ENCODE measurements at regions not wholly inside any gene's neighbourhood (a gene's known extent, or its start where the extent isn't known, plus 50 kb on each side); places are given as distances from the start of the nearest gene placed in this dataset.

DNA sequence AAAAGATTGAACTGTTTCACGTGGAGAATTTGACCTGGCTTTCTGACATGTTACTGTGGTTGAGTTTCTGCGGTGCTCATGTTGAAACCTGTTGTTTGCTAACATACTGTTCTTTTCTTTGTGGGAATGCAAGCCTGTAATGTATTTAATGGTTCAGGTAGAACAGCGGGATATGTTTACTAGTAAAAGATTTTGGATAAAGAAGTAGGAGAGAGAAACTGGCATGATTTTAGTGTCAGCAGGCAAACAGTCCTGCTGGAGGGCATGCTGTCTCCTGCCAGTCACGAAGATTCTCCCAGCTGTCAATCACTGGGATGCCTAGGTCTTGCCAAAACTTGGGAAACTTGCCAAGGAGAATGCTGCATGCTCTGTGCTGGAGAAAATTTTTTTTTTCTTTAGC is 263.5 kb downstream of the TAF11L14 start:
- TF ChIP-seq POLR2A (IDR thresholded peaks at IDR 0.05) (no peak), POLR2AphosphoS5 (IDR thresholded peaks at IDR 0.05; ENCODE audit: insufficient read depth in 1 of 2, low read depth in 1 of 2) (peak in 1 of 2 donors; percentile 37)
- intact Hi-C loops (cut with DNase I): no loop called here
- no peak for DNase-seq (ENCODE audit: extremely low spot score in 2 of 2)
- Histone ChIP-seq H3K27ac (peak overlapping the region; percentile 13), H3K36me3 (no peaks in the 10 kb centered on the region), H3K4me3 (no peak overlapping the region), H3K9me3 (no peaks in the 10 kb centered on the region), H3K27me3 (no peaks in the 10 kb centered on the region), H3K4me1 (peaks cover 15% of the 10 kb centered on the region)

GRCh38 chr5:17898766-17899165 is 264.5 kb downstream of the TAF11L14 start:
- TF ChIP-seq POLR2AphosphoS5 (IDR thresholded peaks at IDR 0.05; ENCODE audit: insufficient read depth in 1 of 2, low read depth in 1 of 2) (no peak), POLR2A (IDR thresholded peaks at IDR 0.05) (no peak)
- TF ChIP-seq, protein P1, sequence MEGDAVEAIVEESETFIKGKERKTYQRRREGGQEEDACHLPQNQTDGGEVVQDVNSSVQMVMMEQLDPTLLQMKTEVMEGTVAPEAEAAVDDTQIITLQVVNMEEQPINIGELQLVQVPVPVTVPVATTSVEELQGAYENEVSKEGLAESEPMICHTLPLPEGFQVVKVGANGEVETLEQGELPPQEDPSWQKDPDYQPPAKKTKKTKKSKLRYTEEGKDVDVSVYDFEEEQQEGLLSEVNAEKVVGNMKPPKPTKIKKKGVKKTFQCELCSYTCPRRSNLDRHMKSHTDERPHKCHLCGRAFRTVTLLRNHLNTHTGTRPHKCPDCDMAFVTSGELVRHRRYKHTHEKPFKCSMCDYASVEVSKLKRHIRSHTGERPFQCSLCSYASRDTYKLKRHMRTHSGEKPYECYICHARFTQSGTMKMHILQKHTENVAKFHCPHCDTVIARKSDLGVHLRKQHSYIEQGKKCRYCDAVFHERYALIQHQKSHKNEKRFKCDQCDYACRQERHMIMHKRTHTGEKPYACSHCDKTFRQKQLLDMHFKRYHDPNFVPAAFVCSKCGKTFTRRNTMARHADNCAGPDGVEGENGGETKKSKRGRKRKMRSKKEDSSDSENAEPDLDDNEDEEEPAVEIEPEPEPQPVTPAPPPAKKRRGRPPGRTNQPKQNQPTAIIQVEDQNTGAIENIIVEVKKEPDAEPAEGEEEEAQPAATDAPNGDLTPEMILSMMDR (IDR thresholded peaks at IDR 0.05): no peak
- Histone ChIP-seq H3K9me3 (no peaks in the 10 kb centered on the region), H3K36me3 (no peaks in the 10 kb centered on the region), H3K4me3 (no peak overlapping the region), H3K27ac (no peak overlapping the region), H3K27me3 (no peaks in the 10 kb centered on the region), H3K4me1 (peaks cover 15% of the 10 kb centered on the region)
- intact Hi-C loops (cut with DNase I): no loop called here
- DNase-seq (ENCODE audit: extremely low spot score in 2 of 2): no peak

GRCh38 chr5:17907094-17907493 is 272.8 kb downstream of the TAF11L14 start:
- intact Hi-C loops (cut with DNase I): no loop called here
- Histone ChIP-seq H3K9me3 (no peaks in the 10 kb centered on the region), H3K27me3 (no peaks in the 10 kb centered on the region), H3K4me1 (no peaks in the 10 kb centered on the region), H3K4me3 (no peak overlapping the region), H3K36me3 (no peaks in the 10 kb centered on the region), H3K27ac (no peak overlapping the region)
- TF ChIP-seq POLR2A (IDR thresholded peaks at IDR 0.05): no peak
- TF ChIP-seq POLR2AphosphoS5 (IDR thresholded peaks at IDR 0.05; ENCODE audit: insufficient read depth in 1 of 2, low read depth in 1 of 2): no peak
- TF ChIP-seq, protein P1 (IDR thresholded peaks at IDR 0.05): no peak
- no peak for DNase-seq (ENCODE audit: extremely low spot score in 2 of 2)

DNA sequence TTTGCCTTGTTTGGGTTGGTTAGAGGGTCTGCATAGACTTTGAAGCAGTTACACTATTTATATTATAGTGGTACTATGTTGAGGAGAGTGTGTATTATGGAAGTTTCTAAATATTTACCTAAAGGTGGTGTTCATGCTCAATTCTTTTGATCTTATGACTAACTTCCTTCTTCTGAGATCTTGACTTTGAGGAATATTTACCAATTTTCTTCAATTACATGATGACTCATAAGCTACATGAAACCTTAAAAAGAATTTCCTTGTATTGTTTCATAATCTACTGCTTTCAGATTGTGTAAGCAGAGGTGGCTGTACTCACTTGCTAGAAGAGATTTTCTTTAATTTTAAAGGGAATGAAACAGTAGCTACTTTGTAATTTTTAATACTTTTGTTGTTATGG is 276.1 kb downstream of the TAF11L14 start:
- Histone ChIP-seq H3K27me3 (no peaks in the 10 kb centered on the region), H3K4me1 (no peaks in the 10 kb centered on the region), H3K9me3 (no peaks in the 10 kb centered on the region), H3K36me3 (no peaks in the 10 kb centered on the region), H3K27ac (no peak overlapping the region), H3K4me3 (no peak overlapping the region)
- no peak for DNase-seq (ENCODE audit: extremely low spot score in 2 of 2)
- intact Hi-C loops (cut with DNase I): no loop called here
- TF ChIP-seq POLR2AphosphoS5 (IDR thresholded peaks at IDR 0.05; ENCODE audit: insufficient read depth in 1 of 2, low read depth in 1 of 2) (no peak), POLR2A (IDR thresholded peaks at IDR 0.05) (no peak)
- TF ChIP-seq, protein P1 (IDR thresholded peaks at IDR 0.05): no peak

- TF ChIP-seq, protein P1 (IDR thresholded peaks at IDR 0.05): no peak
- TF ChIP-seq POLR2AphosphoS5 (IDR thresholded peaks at IDR 0.05; ENCODE audit: insufficient read depth in 1 of 2, low read depth in 1 of 2): no peak
- no peak for TF ChIP-seq POLR2A (IDR thresholded peaks at IDR 0.05)
- no peak overlapping the region for H3K27ac ChIP-seq
- H3K27me3 ChIP-seq: no peaks in the 10 kb centered on the region
- intact Hi-C loops (cut with DNase I): no loop called here
- no peaks in the 10 kb centered on the region for H3K36me3 ChIP-seq
- no peak for DNase-seq (ENCODE audit: extremely low spot score in 2 of 2)
- H3K4me1 ChIP-seq: no peaks in the 10 kb centered on the region
- H3K4me3 ChIP-seq: no peak overlapping the region
- no peaks in the 10 kb centered on the region for H3K9me3 ChIP-seq
These were observed 278.5 kb downstream of the TAF11L14 start for GRCh38 chr5:17912794-17913193.

All from vagina (tissue), 2 donors.